ENCODE measurements at regions not wholly inside any gene's neighbourhood (a gene's known extent, or its start where the extent isn't known, plus 50 kb on each side); places are given as distances from the start of the nearest gene placed in this dataset.

DNA sequence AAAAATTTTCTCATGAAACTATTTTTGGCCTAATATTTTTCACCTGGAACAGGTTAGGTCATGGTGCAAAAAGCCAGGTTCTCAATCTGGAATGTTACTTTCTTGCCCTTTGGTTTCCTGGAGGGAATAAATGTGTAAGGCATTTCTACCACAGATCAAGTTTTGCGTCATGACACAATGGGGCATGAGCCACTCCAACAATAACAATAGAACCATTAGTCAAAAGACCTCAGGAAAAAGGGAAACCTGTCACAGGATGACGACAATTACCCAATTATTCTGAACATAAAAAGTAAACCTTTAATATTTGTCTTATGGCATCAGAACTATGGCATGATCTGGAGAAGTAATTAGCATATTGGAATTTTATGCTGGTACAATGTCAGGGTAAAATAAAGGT lies 88.2 kb upstream of the HNRNPA3 start:
- TF ChIP-seq NR2F2 (IDR thresholded peaks at IDR 0.05) (no peak), CTCF (IDR thresholded peaks at IDR 0.05; ENCODE audit: low read depth, low read length, missing input control) (no peak)
